GM21528 (cell line): ENCODE measurements at regions not wholly inside any gene's neighbourhood (a gene's known extent, or its start where the extent isn't known, plus 50 kb on each side); places are given as distances from the start of the nearest gene placed in this dataset.
A peak's percentile ranks its signal among the peaks of the same experiment; 100 is the strongest.

Source experiments
- ATAC-seq: cut with Tn5 transposase; IDR thresholded peaks from one replicate; pipeline ENCODE4 v1.9.1; 2021; ENCODE audit warnings: mild to moderate bottlenecking, moderate library complexity; ENCODE audit not compliant: unreplicated experiment, low FRiP score

DNA sequence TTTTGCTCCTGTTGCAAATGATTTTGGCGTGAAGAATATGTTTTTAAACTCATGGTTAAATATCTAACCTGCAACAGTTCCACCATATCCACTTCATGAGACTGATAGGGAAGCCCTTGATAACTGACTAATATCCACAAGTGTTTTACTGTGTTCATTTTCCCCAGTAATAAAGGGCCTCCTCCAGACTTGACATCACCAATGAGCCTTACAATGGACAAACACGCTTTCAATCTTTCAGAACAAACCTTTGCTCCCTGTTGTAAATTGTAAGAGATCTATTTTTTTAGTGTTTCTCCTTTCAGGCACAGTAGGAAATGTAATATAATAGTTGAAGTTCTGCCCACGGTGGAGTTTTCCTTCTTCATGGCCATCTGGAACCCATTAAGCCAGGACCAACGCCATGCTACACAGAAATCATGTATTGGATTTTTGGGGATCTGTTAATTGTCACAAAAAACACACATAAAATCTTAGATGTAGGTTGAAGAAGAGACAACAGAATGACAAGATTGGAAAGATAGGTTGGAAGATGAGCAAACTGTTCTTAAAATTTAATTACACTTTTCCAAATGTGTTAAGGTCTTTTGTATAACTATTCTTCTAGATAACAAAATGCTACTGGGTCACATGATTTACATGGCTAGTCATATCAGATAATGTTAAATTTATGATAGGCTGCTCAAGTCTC, 1030.1 kb downstream of the FSTL5 start:
- ATAC-seq = no peak

DNA sequence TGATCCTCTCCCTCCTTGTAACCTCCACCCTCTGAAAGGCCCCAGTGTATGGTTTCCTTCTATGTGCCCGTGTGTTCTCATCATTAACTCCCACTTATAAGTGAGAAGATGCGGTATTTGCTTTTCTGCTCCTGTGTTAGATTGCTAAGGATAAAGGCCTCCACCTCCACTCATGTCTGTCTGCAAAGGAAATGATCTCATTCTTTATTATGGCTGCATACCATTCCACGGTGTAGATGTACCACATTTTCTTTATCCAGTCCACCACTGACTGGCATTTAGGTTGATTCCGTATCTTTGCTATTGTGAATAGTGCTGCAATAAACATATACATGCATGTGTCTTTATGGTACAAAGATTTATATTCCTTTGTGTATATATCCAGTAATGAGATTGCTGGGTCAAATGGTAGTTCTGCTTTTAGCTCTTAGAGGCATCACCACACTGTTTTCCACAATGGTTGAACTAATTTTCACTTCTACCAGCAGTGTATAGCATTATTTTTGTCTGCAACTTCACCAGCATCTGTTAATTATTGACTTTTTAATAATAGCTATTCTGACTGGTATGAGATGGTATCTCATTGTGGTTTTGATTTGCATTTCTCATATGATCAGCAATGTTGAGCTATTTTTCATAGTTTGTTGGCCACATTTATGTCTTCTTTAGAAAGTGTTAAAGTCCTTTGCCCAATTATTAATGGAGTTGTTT, 1030.9 kb downstream of the FSTL5 start:
- ATAC-seq = peak; percentile 71

DNA sequence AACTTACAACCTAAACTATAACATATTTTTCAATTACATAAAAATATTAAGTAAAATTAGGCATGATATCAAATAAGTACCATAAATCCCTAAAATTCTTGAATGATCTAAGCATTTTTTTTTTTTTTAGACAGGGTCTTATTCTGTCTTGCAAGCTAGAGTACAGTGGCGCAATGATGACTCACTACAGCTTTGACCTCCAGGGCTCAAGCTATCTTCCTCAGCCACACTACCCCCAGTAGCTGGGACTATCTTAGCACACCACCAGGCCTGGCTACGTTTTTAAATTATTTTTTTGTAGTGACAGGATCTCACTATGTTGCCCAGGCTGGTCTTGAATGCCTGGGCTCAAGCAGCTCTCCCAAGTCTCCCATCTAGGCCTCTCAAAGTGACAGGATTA, 1042.3 kb downstream of the FSTL5 start:
- no peak for ATAC-seq

DNA sequence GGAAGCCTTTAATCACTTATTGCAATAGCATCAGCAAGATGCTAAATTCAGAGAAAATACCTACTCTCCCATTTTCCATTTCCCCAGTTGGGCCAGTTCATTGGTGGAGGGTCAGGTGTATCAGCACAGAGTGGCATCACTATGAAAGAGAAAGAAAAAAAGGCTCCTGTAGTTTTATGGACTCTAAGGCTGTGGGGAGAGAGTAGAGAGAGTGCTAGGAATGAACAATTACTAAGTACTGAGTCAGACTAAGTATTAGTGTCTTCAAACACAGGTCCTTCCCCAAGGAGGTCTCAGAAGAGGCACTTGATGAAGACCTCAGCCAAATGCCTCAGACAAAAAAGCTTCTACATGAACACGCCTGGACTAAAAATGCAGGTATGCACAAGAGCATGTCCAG, 1061.9 kb downstream of the FSTL5 start:
- ATAC-seq = no peak

DNA sequence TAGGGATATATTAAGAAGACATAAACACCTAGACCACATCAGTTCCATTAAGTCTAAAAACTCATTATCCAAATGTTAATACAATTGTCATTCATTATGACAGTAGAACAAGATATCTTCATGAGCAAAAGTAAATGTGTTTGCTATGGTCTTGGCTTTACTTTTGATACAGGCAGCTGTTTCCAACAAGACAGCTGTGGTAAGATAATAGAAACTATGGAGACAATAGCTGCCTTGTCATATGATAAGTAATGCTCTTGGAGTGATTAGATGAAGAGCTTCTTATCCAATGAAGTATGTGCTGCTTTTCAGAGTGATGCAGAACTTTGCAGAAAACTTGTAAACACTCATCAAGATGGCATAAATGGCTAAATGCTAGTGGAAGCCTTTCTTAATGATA, 1066.0 kb downstream of the FSTL5 start:
- ATAC-seq = no peak

DNA sequence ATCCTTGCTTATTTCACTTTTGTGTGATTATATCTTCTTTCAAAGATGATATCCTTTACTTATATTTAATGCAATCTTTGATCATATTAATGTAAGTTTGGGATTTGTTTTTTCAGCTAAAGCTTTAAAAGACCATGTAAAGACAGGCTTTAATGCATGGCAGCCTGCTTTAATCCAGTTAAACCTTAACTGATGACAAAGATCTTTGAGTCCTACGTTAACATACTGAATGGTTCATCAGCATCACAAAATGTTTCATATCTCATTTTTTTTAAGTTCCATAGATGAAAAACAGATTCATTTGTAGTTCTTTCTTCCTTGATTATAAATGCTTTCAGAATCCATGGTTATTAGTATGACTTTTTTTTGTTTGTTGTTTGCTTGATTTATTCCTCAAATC, 1102.8 kb downstream of the FSTL5 start:
- no peak for ATAC-seq
